Calu3 (cell line): ENCODE measurements at regions not wholly inside any gene's neighbourhood (a gene's known extent, or its start where the extent isn't known, plus 50 kb on each side); places are given as distances from the start of the nearest gene placed in this dataset.

ENCODE experiments used
- BruUV-seq: library from RNA; stranded (reverse); fragments of 400-500 nt; replicated peaks from 2 replicates; lab custom pipeline; 2021; lab: Mats Ljungman, UMichigan
- CTCF ChIA-PET: fragments of 300-600 bp; sonication (Branson Sonifier 250); formaldehyde crosslinking; loops from one replicate; lab custom pipeline; 2022; ENCODE audit warnings: antibody characterized with exemption; lab: Charles Lee
- DNase-seq: peaks from one replicate; pipeline ENCODE4 v3.0.0; 2022
- H3K27ac Mint-ChIP-seq: one replicate; pipeline ENCODE4 v1.8.0; 2022; ENCODE audit warnings: mixed read lengths; ENCODE audit not compliant: unreplicated experiment
- H3K27me3 Mint-ChIP-seq: one replicate; pipeline ENCODE4 v1.8.0; 2022; ENCODE audit warnings: mixed read lengths; ENCODE audit not compliant: unreplicated experiment
- H3K36me3 Mint-ChIP-seq: one replicate; pipeline ENCODE4 v1.8.0; 2022; ENCODE audit warnings: mild to moderate bottlenecking, moderate library complexity, mixed read lengths; ENCODE audit not compliant: insufficient read depth, unreplicated experiment
- H3K4me1 Mint-ChIP-seq: one replicate; pipeline ENCODE4 v1.8.0; 2022; ENCODE audit warnings: mild to moderate bottlenecking, low read depth, mixed read lengths; ENCODE audit not compliant: unreplicated experiment
- H3K4me3 Mint-ChIP-seq: one replicate; pipeline ENCODE4 v1.8.0; 2022; ENCODE audit warnings: mild to moderate bottlenecking, low read depth, moderate library complexity, mixed read lengths; ENCODE audit not compliant: unreplicated experiment
- H3K9me3 Mint-ChIP-seq: one replicate; pipeline ENCODE4 v1.8.0; 2022; ENCODE audit warnings: low read depth, mixed read lengths; ENCODE audit not compliant: unreplicated experiment
- intact Hi-C: fragments of 100-400 bp; cut with micrococcal nuclease; formaldehyde crosslinking; loops from one replicate; pipeline ENCODE4 v1.10.0; 2022; ENCODE audit not compliant: unreplicated experiment
- TF ChIP-seq, protein P1 (sequence below): fragments of 200-600 bp; IDR thresholded peaks from one replicate; pipeline ENCODE4 v1.8.0; 2022; ENCODE audit warnings: antibody characterized with exemption; ENCODE audit not compliant: unreplicated experiment

DNA sequence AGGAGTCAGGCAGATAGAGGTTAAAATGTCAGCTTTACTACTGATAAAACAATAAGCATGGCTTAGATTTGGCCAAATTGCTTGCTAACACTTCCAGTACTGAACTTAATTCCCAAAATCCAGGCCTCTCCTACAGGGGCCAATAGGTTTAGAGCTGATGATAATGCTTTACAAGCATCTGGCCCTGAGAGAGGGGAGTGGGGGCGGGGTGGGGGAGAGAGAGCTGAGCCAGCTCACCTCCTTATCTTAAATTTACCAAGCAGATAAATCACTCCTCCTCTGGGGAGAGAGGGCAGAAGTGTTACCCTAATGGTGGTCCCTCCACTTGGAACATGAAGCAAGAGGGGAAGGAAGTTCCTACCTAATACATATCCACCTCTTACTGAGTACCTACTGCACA, 182.2 kb upstream of the CRY1 start:
- H3K4me3 Mint-ChIP-seq = no peak overlapping the region
- no peaks in the 10 kb centered on the region for H3K9me3 Mint-ChIP-seq
- H3K36me3 Mint-ChIP-seq = no peaks in the 10 kb centered on the region
- intact Hi-C loops = no loop called here
- DNase-seq = no peak
- H3K4me1 Mint-ChIP-seq = no peaks in the 10 kb centered on the region
- H3K27ac Mint-ChIP-seq = no peak overlapping the region
- TF ChIP-seq, protein P1, sequence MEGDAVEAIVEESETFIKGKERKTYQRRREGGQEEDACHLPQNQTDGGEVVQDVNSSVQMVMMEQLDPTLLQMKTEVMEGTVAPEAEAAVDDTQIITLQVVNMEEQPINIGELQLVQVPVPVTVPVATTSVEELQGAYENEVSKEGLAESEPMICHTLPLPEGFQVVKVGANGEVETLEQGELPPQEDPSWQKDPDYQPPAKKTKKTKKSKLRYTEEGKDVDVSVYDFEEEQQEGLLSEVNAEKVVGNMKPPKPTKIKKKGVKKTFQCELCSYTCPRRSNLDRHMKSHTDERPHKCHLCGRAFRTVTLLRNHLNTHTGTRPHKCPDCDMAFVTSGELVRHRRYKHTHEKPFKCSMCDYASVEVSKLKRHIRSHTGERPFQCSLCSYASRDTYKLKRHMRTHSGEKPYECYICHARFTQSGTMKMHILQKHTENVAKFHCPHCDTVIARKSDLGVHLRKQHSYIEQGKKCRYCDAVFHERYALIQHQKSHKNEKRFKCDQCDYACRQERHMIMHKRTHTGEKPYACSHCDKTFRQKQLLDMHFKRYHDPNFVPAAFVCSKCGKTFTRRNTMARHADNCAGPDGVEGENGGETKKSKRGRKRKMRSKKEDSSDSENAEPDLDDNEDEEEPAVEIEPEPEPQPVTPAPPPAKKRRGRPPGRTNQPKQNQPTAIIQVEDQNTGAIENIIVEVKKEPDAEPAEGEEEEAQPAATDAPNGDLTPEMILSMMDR = no peak
- CTCF ChIA-PET = no interaction called here
- peaks cover 56% of the 10 kb centered on the region for H3K27me3 Mint-ChIP-seq
- no TSS peak for BruUV-seq

DNA sequence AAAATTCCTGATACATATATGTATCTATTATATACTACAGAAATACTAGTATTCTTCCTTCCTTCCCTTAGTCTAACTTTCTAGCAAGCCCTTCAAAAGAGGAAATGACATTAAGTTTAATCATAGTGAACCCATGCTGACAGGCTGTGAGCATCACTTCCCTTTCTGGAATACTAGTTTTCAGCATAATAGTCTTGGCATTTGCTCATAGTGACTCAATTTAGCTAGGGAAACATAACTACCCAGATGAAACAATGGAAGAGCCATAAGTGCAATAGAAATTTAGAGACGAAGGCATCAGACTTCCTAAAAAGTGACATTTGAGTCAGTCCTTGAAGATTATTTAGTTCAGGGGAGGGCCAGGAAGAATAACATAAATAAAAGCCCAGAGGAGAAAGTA, 184.5 kb upstream of the CRY1 start:
- no TSS peak for BruUV-seq
- Mint-ChIP-seq H3K36me3 (no peaks in the 10 kb centered on the region), H3K27me3 (peaks cover 62% of the 10 kb centered on the region), H3K27ac (no peak overlapping the region), H3K4me1 (no peaks in the 10 kb centered on the region), H3K4me3 (no peak overlapping the region), H3K9me3 (no peaks in the 10 kb centered on the region)
- no peak for DNase-seq
- TF ChIP-seq, protein P1 = no peak
- CTCF ChIA-PET = no interaction called here
- intact Hi-C loops = no loop called here

DNA sequence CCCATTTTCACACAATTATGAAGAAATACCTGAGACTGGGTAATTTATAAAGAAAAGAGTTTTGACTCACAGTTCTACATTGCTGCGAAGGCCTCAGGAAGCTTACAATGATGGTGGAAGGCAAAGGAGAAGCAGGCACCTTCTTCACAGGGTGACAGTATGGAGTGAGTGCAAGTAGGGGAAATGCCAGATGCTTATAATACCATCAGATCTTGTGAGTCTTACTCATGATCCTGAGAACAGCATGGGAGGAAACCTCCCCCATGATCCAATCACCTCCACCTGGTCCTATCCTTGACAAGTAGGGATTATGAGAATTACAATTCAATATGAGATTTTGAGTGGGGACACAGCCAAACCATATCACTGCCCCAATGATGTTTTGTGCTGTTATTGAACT, 189.3 kb upstream of the CRY1 start:
- intact Hi-C loops = no loop called here
- TF ChIP-seq, protein P1 = no peak
- peaks cover 4% of the 10 kb centered on the region for H3K9me3 Mint-ChIP-seq

DNA sequence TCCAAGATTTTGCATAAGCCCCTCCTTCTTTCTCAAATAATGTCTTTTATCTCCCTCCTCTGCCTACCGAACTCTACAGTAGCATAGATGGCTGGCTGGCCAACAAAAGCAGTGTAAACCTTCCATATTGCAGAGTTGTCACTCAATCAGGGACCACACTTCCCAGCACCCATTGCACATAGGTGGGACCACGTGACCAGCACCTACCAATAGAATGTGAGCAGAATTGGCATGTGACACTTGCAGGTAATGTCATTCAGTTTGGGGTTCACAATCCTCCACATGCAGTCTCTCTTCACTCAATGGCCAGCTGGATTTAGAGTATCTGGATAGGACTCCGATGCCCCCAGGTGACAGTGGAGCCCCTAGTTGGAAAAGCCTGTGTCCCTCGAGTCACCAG, 190.3 kb upstream of the CRY1 start:
- H3K27me3 Mint-ChIP-seq = peaks cover 53% of the 10 kb centered on the region
- H3K4me3 Mint-ChIP-seq = no peak overlapping the region
- no peak overlapping the region for H3K27ac Mint-ChIP-seq
- CTCF ChIA-PET = no interaction called here
- H3K4me1 Mint-ChIP-seq = no peaks in the 10 kb centered on the region
- peaks cover 4% of the 10 kb centered on the region for H3K9me3 Mint-ChIP-seq
- DNase-seq = no peak
- no peaks in the 10 kb centered on the region for H3K36me3 Mint-ChIP-seq
- intact Hi-C loops = no loop called here
- BruUV-seq = no TSS peak
- TF ChIP-seq, protein P1 = no peak

More for the DNA sequence above, 189.3 kb upstream of the CRY1 start:
- Mint-ChIP-seq H3K4me3 (no peak overlapping the region), H3K4me1 (no peaks in the 10 kb centered on the region), H3K27me3 (peaks cover 47% of the 10 kb centered on the region), H3K36me3 (no peaks in the 10 kb centered on the region), H3K27ac (no peak overlapping the region)
- no peak for DNase-seq
- CTCF ChIA-PET = no interaction called here
- BruUV-seq = no TSS peak
